ENCODE measurements at regions not wholly inside any gene's neighbourhood (a gene's known extent, or its start where the extent isn't known, plus 50 kb on each side); places are given as distances from the start of the nearest gene placed in this dataset.
"Not testable (repeated sequence)": the region's sequence is repeated elsewhere in the genome, so short reads cannot be mapped to it uniquely, and the experiment has no call there.

- no peaks in the 10 kb centered on the region for H3K9me3 ChIP-seq
- peaks cover 4 to 16% (median 7%) of the 10 kb centered on the region in 3 donors for H3K4me1 ChIP-seq
- ATAC-seq: peak; percentile 65
- no peak for TF ChIP-seq CTCF (IDR thresholded peaks at IDR 0.05)
- no peak for TF ChIP-seq POLR2AphosphoS5 (IDR thresholded peaks at IDR 0.05)
- peak overlapping the region; percentile 2 to 47 (median 14) for H3K27ac ChIP-seq
- H3K4me3 ChIP-seq: no peak overlapping the region
- no peaks in the 10 kb centered on the region for H3K27me3 ChIP-seq
- H3K36me3 ChIP-seq: no peaks in the 10 kb centered on the region
- WGBS, 2 donors (ENCODE audit: low coverage in 1 of 2): 57 to 79% methylated on average over 4 of the region's 4 CpGs
Measured at GRCh38 chr14:30193845-30194501, 266.3 kb upstream of the PRKD1 start.

GRCh38 chr14:30194741-30195148 lies 267.1 kb upstream of the PRKD1 start:
- H3K27me3 ChIP-seq: no peaks in the 10 kb centered on the region
- H3K9me3 ChIP-seq: no peaks in the 10 kb centered on the region
- H3K4me1 ChIP-seq: peaks cover 4 to 16% (median 7%) of the 10 kb centered on the region in 3 donors
- no peak overlapping the region for H3K4me3 ChIP-seq
- no peaks in the 10 kb centered on the region for H3K36me3 ChIP-seq
- peak; percentile 63 for ATAC-seq
- H3K27ac ChIP-seq: peak overlapping the region; percentile 2 to 47 (median 17)
- WGBS, 2 donors (ENCODE audit: low coverage in 1 of 2): 16 to 33% methylated on average over 1 to 2 of the region's 2 CpGs
- TF ChIP-seq POLR2AphosphoS5 (IDR thresholded peaks at IDR 0.05): no peak

- H3K4me3 ChIP-seq: no peak overlapping the region
- TF ChIP-seq POLR2AphosphoS5 (IDR thresholded peaks at IDR 0.05) (no peak), CTCF (IDR thresholded peaks at IDR 0.05) (no peak), EP300 (IDR thresholded peaks at IDR 0.05) (no peak), POLR2A (IDR thresholded peaks at IDR 0.05) (no peak)
- ATAC-seq: no peak
- no peaks in the 10 kb centered on the region for H3K9me3 ChIP-seq
- 61 to 73% methylated on average over 3 of the region's 3 CpGs for WGBS, 2 donors (ENCODE audit: low coverage in 1 of 2)
- no peaks in the 10 kb centered on the region for H3K36me3 ChIP-seq
- no peak overlapping the region for H3K27ac ChIP-seq
- no peaks in the 10 kb centered on the region for H3K27me3 ChIP-seq
- H3K4me1 ChIP-seq: peaks cover 4 to 16% (median 7%) of the 10 kb centered on the region in 3 donors
Measured at GRCh38 chr14:30195941-30196340, 268.3 kb upstream of the PRKD1 start.

GRCh38 chr14:30196861-30197260 lies 269.2 kb upstream of the PRKD1 start:
- Histone ChIP-seq H3K27me3 (no peaks in the 10 kb centered on the region), H3K36me3 (no peaks in the 10 kb centered on the region), H3K27ac (no peak overlapping the region), H3K4me3 (no peak overlapping the region), H3K4me1 (peaks cover 4 to 16% (median 7%) of the 10 kb centered on the region in 3 donors), H3K9me3 (no peaks in the 10 kb centered on the region)
- 81 to 90% methylated on average over 2 of the region's 2 CpGs for WGBS, 2 donors (ENCODE audit: low coverage in 1 of 2)
- no peak for TF ChIP-seq CTCF (IDR thresholded peaks at IDR 0.05)
- TF ChIP-seq POLR2AphosphoS5 (IDR thresholded peaks at IDR 0.05): no peak
- no peak for TF ChIP-seq EP300 (IDR thresholded peaks at IDR 0.05)
- TF ChIP-seq POLR2A (IDR thresholded peaks at IDR 0.05): no peak
- ATAC-seq: no peak

GRCh38 chr14:30198720-30199119 lies 271.1 kb upstream of the PRKD1 start:
- H3K9me3 ChIP-seq, H3K27ac ChIP-seq, ATAC-seq, H3K36me3 ChIP-seq, H3K27me3 ChIP-seq, H3K4me3 ChIP-seq: not testable (repeated sequence)
- peaks cover 4 to 15% (median 7%) of the 10 kb centered on the region in 3 donors for H3K4me1 ChIP-seq
- 78 to 95% methylated on average over 3 of the region's 3 CpGs for WGBS, 2 donors (ENCODE audit: low coverage in 1 of 2)

- no peak for TF ChIP-seq EP300 (IDR thresholded peaks at IDR 0.05)
- TF ChIP-seq CTCF (IDR thresholded peaks at IDR 0.05): no peak
- no peak for TF ChIP-seq POLR2AphosphoS5 (IDR thresholded peaks at IDR 0.05)
- TF ChIP-seq POLR2A (IDR thresholded peaks at IDR 0.05): no peak
- Histone ChIP-seq H3K4me1 (no peaks in the 10 kb centered on the region), H3K36me3 (no peaks in the 10 kb centered on the region), H3K4me3 (no peak overlapping the region), H3K27me3 (no peaks in the 10 kb centered on the region), H3K27ac (no peak overlapping the region), H3K9me3 (no peaks in the 10 kb centered on the region)
- ATAC-seq: no peak
- WGBS, 2 donors (ENCODE audit: low coverage in 1 of 2): 100% methylated on average over 2 of the region's 2 CpGs
Measured at GRCh38 chr14:30204431-30204980, 276.9 kb upstream of the PRKD1 start.

All from gastroesophageal sphincter (tissue), 4 donors.